Mesenchymal stem cell (in vitro differentiated cells and primary cell): ENCODE measurements at regions not wholly inside any gene's neighbourhood (a gene's known extent, or its start where the extent isn't known, plus 50 kb on each side); places are given as distances from the start of the nearest gene placed in this dataset.

Source experiments
- DNase-seq: peaks from one replicate; pipeline ENCODE4 v3.0.0-alpha.2; 2013
- H2AFZ ChIP-seq: one replicate; pipeline ENCODE4 v1.6.1; 2013; ENCODE audit warnings: low read depth, mild to moderate bottlenecking, control low read depth, inconsistent platforms, low read length, moderate library complexity
- H2AK5ac ChIP-seq: 2 replicates; pipeline ENCODE4 v1.6.1; 2013; ENCODE audit warnings: low read length, moderate library complexity, mild to moderate bottlenecking, inconsistent platforms; ENCODE audit not compliant: severe bottlenecking
- H2BK120ac ChIP-seq: one replicate; pipeline ENCODE4 v1.6.1; 2013; ENCODE audit warnings: low read depth, mild to moderate bottlenecking, inconsistent platforms, low read length, moderate library complexity
- H2BK12ac ChIP-seq, 2 experiments: one replicate each; pipeline ENCODE4 v1.6.1; 2013; ENCODE audit warnings: inconsistent platforms in 2 of 2, low read length in 2 of 2, mild to moderate bottlenecking in 2 of 2, moderate library complexity in 2 of 2, control low read depth in 1 of 2
- H2BK15ac ChIP-seq: one replicate; pipeline ENCODE4 v1.6.1; 2013; ENCODE audit warnings: mild to moderate bottlenecking, low read depth, inconsistent platforms; ENCODE audit not compliant: poor library complexity, severe bottlenecking
- H2BK5ac ChIP-seq: 2 replicates; pipeline ENCODE4 v1.6.1; 2013; ENCODE audit warnings: low read depth, mild to moderate bottlenecking, low read length, control low read depth, inconsistent platforms; ENCODE audit not compliant: poor library complexity, severe bottlenecking
- H3K14ac ChIP-seq, 2 experiments: one replicate each; pipeline ENCODE4 v1.6.1; 2013; ENCODE audit warnings: inconsistent platforms in 2 of 2, low read length in 2 of 2, control low read depth in 1 of 2, mild to moderate bottlenecking in 1 of 2, moderate library complexity in 1 of 2
- H3K18ac ChIP-seq, 2 experiments: one replicate each; pipeline ENCODE4 v1.6.1; 2013; ENCODE audit warnings: inconsistent platforms in 2 of 2, low read length in 2 of 2, control low read depth in 1 of 2, low read depth in 1 of 2, mild to moderate bottlenecking in 1 of 2
- H3K23ac ChIP-seq, 2 experiments: one replicate each; pipeline ENCODE4 v1.6.1; 2013; ENCODE audit warnings: inconsistent platforms in 2 of 2, low read length in 2 of 2, mild to moderate bottlenecking in 2 of 2, moderate library complexity in 2 of 2, control low read depth in 1 of 2
- H3K27ac ChIP-seq: 2 replicates; pipeline ENCODE4 v1.5.1; 2013; ENCODE audit warnings: mild to moderate bottlenecking, moderate library complexity, low read length, control low read depth, inconsistent platforms; ENCODE audit not compliant: poor library complexity, severe bottlenecking
- H3K27me3 ChIP-seq, 2 experiments: 2 replicates each; pipeline versions ENCODE4 v1.6.1 to v1.7.0; 2013; ENCODE audit warnings: low read length in 2 of 2, mild to moderate bottlenecking in 2 of 2, moderate library complexity in 2 of 2, control low read depth in 1 of 2, inconsistent platforms in 1 of 2; ENCODE audit not compliant: control insufficient read depth in 1 of 2, insufficient read depth in 1 of 2
- H3K36me3 ChIP-seq, 2 experiments: 2 replicates each; pipeline versions ENCODE4 v1.6.1 to v1.7.0; 2013; ENCODE audit warnings: low read length in 2 of 2, control low read depth in 1 of 2, inconsistent platforms in 1 of 2, low read depth in 1 of 2, mild to moderate bottlenecking in 1 of 2; ENCODE audit not compliant: insufficient read depth in 2 of 2, control insufficient read depth in 1 of 2
- H3K4ac ChIP-seq, 2 experiments: one replicate each; pipeline ENCODE4 v1.6.1; 2013; ENCODE audit warnings: inconsistent platforms in 2 of 2, low read length in 2 of 2, mild to moderate bottlenecking in 2 of 2, moderate library complexity in 2 of 2, control low read depth in 1 of 2, low read depth in 1 of 2
- H3K4me1 ChIP-seq: 2 replicates; pipeline ENCODE4 v1.6.1; 2013; ENCODE audit warnings: low read depth, low read length, control low read depth; ENCODE audit not compliant: control insufficient read depth, insufficient read depth
- H3K4me2 ChIP-seq: 2 replicates; pipeline ENCODE4 v1.6.1; 2013; ENCODE audit warnings: low read length, mild to moderate bottlenecking, inconsistent platforms; ENCODE audit not compliant: poor library complexity, severe bottlenecking
- H3K4me3 ChIP-seq, 2 experiments: 2 replicates each; pipeline versions ENCODE4 v1.5.1 to v1.7.0; 2013; ENCODE audit warnings: low read length in 2 of 2, mild to moderate bottlenecking in 2 of 2, control low read depth in 1 of 2, low read depth in 1 of 2; ENCODE audit not compliant: insufficient read depth in 1 of 2
- H3K79me1 ChIP-seq: replicated peaks from 2 replicates; pipeline ENCODE4 v1.6.1; 2013; ENCODE audit warnings: mild to moderate bottlenecking, control low read depth, low read length, inconsistent platforms; ENCODE audit not compliant: poor library complexity, severe bottlenecking
- H3K9ac ChIP-seq: 2 replicates; pipeline ENCODE4 v1.7.0; 2013; ENCODE audit warnings: mild to moderate bottlenecking, low read length, moderate library complexity
- H3K9me3 ChIP-seq: 2 replicates; pipeline ENCODE4 v1.7.0; 2013; ENCODE audit warnings: mild to moderate bottlenecking, low read length; ENCODE audit not compliant: control insufficient read depth
- H4K8ac ChIP-seq: one replicate; pipeline ENCODE4 v1.6.1; 2013; ENCODE audit warnings: inconsistent platforms, mild to moderate bottlenecking, low read length, moderate library complexity
- H4K91ac ChIP-seq: one replicate; pipeline ENCODE4 v1.6.1; 2013; ENCODE audit warnings: mild to moderate bottlenecking, low read length, inconsistent platforms
- WGBS: methylation state at CpG from one replicate; pipeline ENCODE4 v1.1.7; 2013; ENCODE audit warnings: mixed read lengths; 5-methylcytosine and 5-hydroxymethylcytosine counted together

DNA sequence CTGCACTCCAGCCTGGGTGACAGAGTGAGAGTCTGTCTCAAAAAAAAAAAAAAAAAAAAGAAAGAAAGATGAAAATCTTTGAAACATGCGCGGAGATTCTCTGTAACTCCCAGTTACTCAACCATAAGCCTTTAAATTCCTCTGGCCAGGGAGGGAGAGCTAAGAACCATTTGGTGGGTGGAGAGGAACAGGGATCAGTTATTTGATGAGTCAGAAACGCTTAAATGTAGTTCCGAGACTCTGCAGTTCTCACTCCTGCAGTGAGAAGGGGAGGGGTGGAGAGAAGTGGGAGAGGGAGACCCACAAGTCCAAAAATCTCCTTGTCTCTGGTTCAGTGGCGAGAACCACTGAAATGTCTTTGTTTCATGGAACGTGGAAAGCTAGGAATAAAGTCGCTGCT is 266.7 kb downstream of the SOX9 start:
- H3K36me3 ChIP-seq, result no peaks in the 10 kb centered on the region
- H3K9me3 ChIP-seq, result no peaks in the 10 kb centered on the region
- H2BK5ac ChIP-seq, result no peak overlapping the region
- peak overlapping the region; percentile 7 for H3K9ac ChIP-seq
- peaks cover 46% of the 10 kb centered on the region for H3K4me1 ChIP-seq
- H3K18ac ChIP-seq, result no peak overlapping the region
- H3K14ac ChIP-seq, result no peak overlapping the region
- H3K4me2 ChIP-seq, result no peak overlapping the region
- DNase-seq, result peak; percentile 90
- no peak overlapping the region for H2BK15ac ChIP-seq
- H3K27me3 ChIP-seq, result no peaks in the 10 kb centered on the region
- WGBS, result 25% methylated on average over 5 of the region's 7 CpGs
- no peak overlapping the region for H4K91ac ChIP-seq
- no peak overlapping the region for H3K23ac ChIP-seq
- peak overlapping the region; percentile 74 for H3K27ac ChIP-seq
- H4K8ac ChIP-seq, result no peak overlapping the region
- H2AK5ac ChIP-seq, result no peak overlapping the region
- H2BK120ac ChIP-seq, result no peak overlapping the region
- no peak overlapping the region for H2BK12ac ChIP-seq
- H3K79me1 ChIP-seq, result peaks cover 6% of the 10 kb centered on the region
- no peak overlapping the region for H2AFZ ChIP-seq
- H3K4me3 ChIP-seq, result no peak overlapping the region
- no peak overlapping the region for H3K4ac ChIP-seq

GRCh38 chr17:72387969-72388368 is 267.1 kb downstream of the SOX9 start:
- Histone ChIP-seq H3K4me1 (peaks cover 47% of the 10 kb centered on the region), H3K79me1 (peaks cover 6% of the 10 kb centered on the region), H3K4me2 (no peak overlapping the region), H3K27ac (peak overlapping the region; percentile 74), H3K27me3 (no peaks in the 10 kb centered on the region), H4K8ac (no peak overlapping the region), H3K14ac (no peak overlapping the region), H4K91ac (no peak overlapping the region), H3K4me3 (no peak overlapping the region), H2AFZ (no peak overlapping the region), H2BK15ac (no peak overlapping the region), H3K4ac (no peak overlapping the region), H2AK5ac (peak overlapping the region; percentile 72), H3K18ac (no peak overlapping the region), H3K36me3 (no peaks in the 10 kb centered on the region), H3K23ac (no peak overlapping the region), H3K9me3 (no peaks in the 10 kb centered on the region), H2BK120ac (no peak overlapping the region), H3K9ac (peak overlapping the region; percentile 7), H2BK5ac (peak overlapping the region; percentile 33), H2BK12ac (no peak overlapping the region)
- no CpG with 5 or more reads among the region's 3 CpGs for WGBS
- peak; percentile 67 for DNase-seq

- Histone ChIP-seq H3K18ac (peak overlapping the region in 1 of 2 experiments; percentile 69), H2BK12ac (peak overlapping the region; percentile 61 to 90), H3K79me1 (peaks cover 3% of the 10 kb centered on the region), H4K91ac (peak overlapping the region; percentile 80), H2BK15ac (peak overlapping the region; percentile 63), H3K27ac (peak overlapping the region; percentile 31), H3K4ac (peak overlapping the region in 1 of 2 experiments; percentile 46), H3K9ac (no peak overlapping the region), H3K14ac (no peak overlapping the region), H3K4me2 (no peak overlapping the region), H2AK5ac (peak overlapping the region; percentile 91), H3K23ac (no peak overlapping the region), H3K9me3 (no peaks in the 10 kb centered on the region), H2AFZ (no peak overlapping the region), H2BK5ac (no peak overlapping the region), H4K8ac (peak overlapping the region; percentile 77), H3K4me3 (no peak overlapping the region), H3K4me1 (peaks cover 49% of the 10 kb centered on the region), H3K27me3 (no peaks in the 10 kb centered on the region), H2BK120ac (peak overlapping the region; percentile 23), H3K36me3 (no peaks in the 10 kb centered on the region)
- DNase-seq, result no peak
- WGBS, result 56% methylated on average over 10 of the region's 10 CpGs
Observed at GRCh38 chr17:72388765-72389473, 268.1 kb downstream of the SOX9 start.

- Histone ChIP-seq H3K79me1 (peaks cover 6% of the 10 kb centered on the region), H2BK120ac (no peak overlapping the region), H3K4ac (peak overlapping the region in 1 of 2 experiments; percentile 24), H2BK15ac (no peak overlapping the region), H4K8ac (no peak overlapping the region), H3K4me1 (peaks cover 54% of the 10 kb centered on the region), H3K36me3 (peaks cover 0 to 7% of the 10 kb centered on the region in 2 experiments), H3K14ac (no peak overlapping the region), H3K27me3 (no peaks in the 10 kb centered on the region), H3K9ac (no peak overlapping the region), H2BK5ac (no peak overlapping the region), H2AK5ac (peak overlapping the region; percentile 38), H3K27ac (peak overlapping the region; percentile 97), H2BK12ac (peak overlapping the region in 1 of 2 experiments; percentile 41), H3K9me3 (no peaks in the 10 kb centered on the region), H4K91ac (no peak overlapping the region), H3K4me3 (no peak overlapping the region), H2AFZ (no peak overlapping the region), H3K23ac (no peak overlapping the region), H3K4me2 (no peak overlapping the region), H3K18ac (peak overlapping the region in 1 of 2 experiments; percentile 37)
- WGBS, result 25% methylated on average over 3 of the region's 3 CpGs
- peak; percentile 73 for DNase-seq
Observed at GRCh38 chr17:72390675-72391508, 270.1 kb downstream of the SOX9 start.
